Psoas muscle (tissue), 7 donors: ENCODE measurements at regions not wholly inside any gene's neighbourhood (a gene's known extent, or its start where the extent isn't known, plus 50 kb on each side); places are given as distances from the start of the nearest gene placed in this dataset.

Experiments used
- ATAC-seq, 4 donors: fragments of 200-7000 bp; cut with Tn5 transposase; one replicate each; pipeline ENCODE4 v1.9.1; 2020; ENCODE audit warnings: moderate library complexity in 3 of 4, mild to moderate bottlenecking in 2 of 4
- DNase-seq, 2 donors: peaks; one replicate each; pipeline ENCODE4 v3.0.0-alpha.2; 2020
- H3K27ac ChIP-seq: fragments of 200-600 bp; one replicate; pipeline ENCODE4 v1.8.0; 2022
- H3K27me3 ChIP-seq, 3 donors: fragments of 200-600 bp in 1 of 3; one replicate each; pipeline versions ENCODE4 v1.6.1 to v1.8.0; 2013 to 2022; ENCODE audit warnings: low read length in 2 of 3, mild to moderate bottlenecking in 2 of 3, moderate library complexity in 1 of 3; ENCODE audit not compliant: insufficient read depth in 3 of 3
- H3K36me3 ChIP-seq, 2 donors: fragments of 200-600 bp in 1 of 2; one replicate each; pipeline versions ENCODE4 v1.6.1 to v1.8.0; 2013 to 2022; ENCODE audit warnings: low read depth in 1 of 2, mild to moderate bottlenecking in 1 of 2, moderate library complexity in 1 of 2; ENCODE audit not compliant: insufficient read depth in 1 of 2
- H3K4me1 ChIP-seq: fragments of 200-600 bp; one replicate; pipeline ENCODE4 v1.8.0; 2022
- H3K4me3 ChIP-seq: fragments of 200-600 bp; one replicate; pipeline ENCODE4 v1.8.0; 2022; ENCODE audit warnings: mild to moderate bottlenecking
- H3K9me3 ChIP-seq: fragments of 200-600 bp; one replicate; pipeline ENCODE4 v1.8.0; 2022
- WGBS, 3 donors: extraction: QIAGEN DNeasy Blood & Tissue Kit; methylation state at CpG; one replicate each; pipeline versions ENCODE4 v1.1.6 to v1.1.7; 2013; 5-methylcytosine and 5-hydroxymethylcytosine counted together
- intact Hi-C, 2 donors: fragments of 100-400 bp; cut with DNase I; formaldehyde crosslinking; loops; one replicate each; pipeline versions ENCODE4 v1.11.0 to v1.14.2; 2022
- TF ChIP-seq, protein P1 (sequence below): fragments of 200-600 bp; IDR thresholded peaks from one replicate; pipeline ENCODE4 v1.8.0; 2022; ENCODE audit warnings: antibody characterized with exemption
- donor health status: healthy with polysubstance abuse.
- donor health status: DM: no; HTN: no; CAD: no; lungs with moderate emphysema.
- donor health status: Bipolar disorder and iron deficiency.
- donor health status: healthy.
- donor health status: DM: yes; HTN: yes; CAD: no.
- donor health status: DM: no; HTN: no; CAD: no.
- donor health status: DM: yes; HTN: yes; CAD: no.

DNA sequence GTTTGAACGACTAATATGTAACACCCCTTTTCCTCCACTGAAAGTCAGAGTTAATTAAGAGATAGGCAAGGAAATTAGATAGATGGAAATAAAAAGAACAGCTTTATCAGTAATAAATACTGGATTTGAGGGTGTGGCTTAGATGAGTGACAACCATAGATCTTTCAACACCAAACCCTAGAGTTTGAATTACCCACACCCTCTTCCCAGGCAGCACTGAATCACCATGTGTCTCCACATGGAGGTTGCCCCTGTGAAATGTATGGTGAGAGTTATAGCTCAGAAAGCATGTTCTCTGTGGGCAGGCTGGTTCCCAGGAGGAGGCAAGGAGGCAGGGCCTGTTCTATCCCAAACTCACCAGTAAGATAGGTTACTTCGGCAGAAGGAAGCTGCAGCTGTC is 69.7 kb downstream of the TMEM174 start:
- no peak overlapping the region for H3K27ac ChIP-seq
- H3K27me3 ChIP-seq = peaks cover 0 to 32% (median 3%) of the 10 kb centered on the region in 3 donors
- TF ChIP-seq, protein P1, sequence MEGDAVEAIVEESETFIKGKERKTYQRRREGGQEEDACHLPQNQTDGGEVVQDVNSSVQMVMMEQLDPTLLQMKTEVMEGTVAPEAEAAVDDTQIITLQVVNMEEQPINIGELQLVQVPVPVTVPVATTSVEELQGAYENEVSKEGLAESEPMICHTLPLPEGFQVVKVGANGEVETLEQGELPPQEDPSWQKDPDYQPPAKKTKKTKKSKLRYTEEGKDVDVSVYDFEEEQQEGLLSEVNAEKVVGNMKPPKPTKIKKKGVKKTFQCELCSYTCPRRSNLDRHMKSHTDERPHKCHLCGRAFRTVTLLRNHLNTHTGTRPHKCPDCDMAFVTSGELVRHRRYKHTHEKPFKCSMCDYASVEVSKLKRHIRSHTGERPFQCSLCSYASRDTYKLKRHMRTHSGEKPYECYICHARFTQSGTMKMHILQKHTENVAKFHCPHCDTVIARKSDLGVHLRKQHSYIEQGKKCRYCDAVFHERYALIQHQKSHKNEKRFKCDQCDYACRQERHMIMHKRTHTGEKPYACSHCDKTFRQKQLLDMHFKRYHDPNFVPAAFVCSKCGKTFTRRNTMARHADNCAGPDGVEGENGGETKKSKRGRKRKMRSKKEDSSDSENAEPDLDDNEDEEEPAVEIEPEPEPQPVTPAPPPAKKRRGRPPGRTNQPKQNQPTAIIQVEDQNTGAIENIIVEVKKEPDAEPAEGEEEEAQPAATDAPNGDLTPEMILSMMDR = no peak
- 77 to 79% (median 78%) methylated on average over 2 of the region's 2 CpGs for WGBS, 3 donors
- intact Hi-C loops = no loop called here
- no peaks in the 10 kb centered on the region for H3K4me1 ChIP-seq
- H3K36me3 ChIP-seq = no peaks in the 10 kb centered on the region
- DNase-seq (no peak), ATAC-seq (no peak)
- H3K9me3 ChIP-seq = no peaks in the 10 kb centered on the region
- H3K4me3 ChIP-seq = no peak overlapping the region

DNA sequence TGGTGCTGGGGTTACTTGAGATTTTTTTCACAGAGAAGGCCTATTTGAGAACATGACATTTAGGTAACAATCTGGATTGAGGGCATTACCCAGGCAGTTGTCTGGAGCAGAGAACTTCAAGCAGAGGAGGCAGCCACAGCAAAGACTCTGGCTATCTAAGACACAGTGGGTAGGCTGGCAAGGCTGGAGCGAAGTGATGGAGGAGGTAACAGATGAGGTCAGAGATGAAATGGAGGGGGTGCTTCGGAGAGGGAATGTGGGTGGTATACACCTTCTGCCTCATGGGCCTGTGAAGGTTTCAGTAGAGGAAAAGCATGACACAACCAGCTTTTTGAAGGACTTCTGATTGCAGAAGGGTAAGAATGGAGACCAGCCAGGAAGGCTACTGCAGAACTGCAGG is 65.9 kb downstream of the TMEM174 start:
- H3K27ac ChIP-seq = no peak overlapping the region
- no peaks in the 10 kb centered on the region for H3K9me3 ChIP-seq
- H3K4me1 ChIP-seq = no peaks in the 10 kb centered on the region
- intact Hi-C loops = no loop called here
- TF ChIP-seq, protein P1 = no peak
- DNase-seq (no peak), ATAC-seq (no peak)
- H3K27me3 ChIP-seq = peaks cover 3 to 62% (median 4%) of the 10 kb centered on the region in 3 donors
- no peak overlapping the region for H3K4me3 ChIP-seq
- WGBS, 3 donors = 90 to 98% (median 94%) methylated on average over 2 of the region's 2 CpGs
- no peaks in the 10 kb centered on the region for H3K36me3 ChIP-seq

DNA sequence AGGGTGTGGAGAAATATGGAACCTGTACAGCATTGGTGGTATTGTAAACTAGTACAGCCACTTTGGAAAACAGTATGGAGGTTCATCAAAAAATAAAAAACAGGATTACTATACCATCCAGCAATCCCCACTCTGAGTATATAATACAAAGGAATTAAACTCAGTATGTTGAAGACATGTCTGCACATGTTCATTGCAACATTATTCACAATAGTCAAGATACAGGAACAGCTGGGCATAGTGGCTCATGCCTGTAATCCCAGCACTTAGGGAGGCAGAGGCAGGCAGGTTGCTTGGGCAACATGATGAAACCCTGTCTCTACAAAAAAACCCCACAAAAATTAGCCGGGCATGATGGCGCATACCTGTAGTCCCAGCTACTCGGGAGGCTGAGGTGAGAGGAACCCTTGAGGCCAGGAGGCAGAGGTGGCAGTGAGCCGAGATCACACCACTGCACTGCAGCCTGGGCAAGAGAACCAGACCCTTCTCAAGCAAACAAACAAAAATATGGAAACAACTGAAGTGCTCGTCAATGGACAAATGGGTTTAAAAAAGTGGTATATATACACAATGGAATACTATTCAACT is 63.6 kb downstream of the TMEM174 start:
- peaks cover 4% of the 10 kb centered on the region for H3K4me1 ChIP-seq
- DNase-seq (no peak), ATAC-seq (no peak)
- TF ChIP-seq, protein P1 = no peak
- intact Hi-C loops = no loop called here
- H3K4me3 ChIP-seq = no peak overlapping the region
- H3K36me3 ChIP-seq = no peaks in the 10 kb centered on the region
- peaks cover 3 to 80% (median 10%) of the 10 kb centered on the region in 3 donors for H3K27me3 ChIP-seq
- WGBS, 3 donors = 88 to 96% (median 93%) methylated on average over 5 of the region's 5 CpGs
- H3K27ac ChIP-seq = no peak overlapping the region
- H3K9me3 ChIP-seq = no peaks in the 10 kb centered on the region

DNA sequence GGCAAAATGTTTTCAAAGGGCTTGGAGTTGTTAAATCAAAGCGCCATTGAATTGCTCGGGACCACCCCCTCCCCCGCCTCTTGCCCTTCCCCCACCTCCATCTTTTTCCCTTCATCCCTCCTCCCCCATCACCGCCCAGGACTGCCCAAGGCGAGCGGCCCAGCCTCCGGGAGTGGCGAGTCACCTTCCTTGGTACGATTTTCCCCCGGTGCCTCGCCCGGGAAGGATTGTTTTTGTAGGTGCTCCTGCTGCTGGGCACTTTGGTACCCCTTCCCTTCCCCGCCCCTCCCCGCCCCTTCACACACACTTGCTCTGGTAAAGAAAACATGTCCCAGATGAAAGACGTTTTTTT is 61.2 kb downstream of the TMEM174 start:
- H3K36me3 ChIP-seq = no peaks in the 10 kb centered on the region
- TF ChIP-seq, protein P1 = no peak
- no peak overlapping the region for H3K27ac ChIP-seq
- ATAC-seq = peak in 1 of 4 donors; percentile 35
- H3K4me1 ChIP-seq = peaks cover 4% of the 10 kb centered on the region
- H3K9me3 ChIP-seq = no peaks in the 10 kb centered on the region
- H3K4me3 ChIP-seq = peak overlapping the region; percentile 67
- intact Hi-C loops = no loop called here
- peaks cover 3 to 80% (median 10%) of the 10 kb centered on the region in 3 donors for H3K27me3 ChIP-seq
- DNase-seq = no peak
- WGBS, 3 donors = 8 to 14% (median 13%) methylated on average over 15 of the region's 15 CpGs
